Spleen (tissue), 11 donors: ENCODE measurements at regions not wholly inside any gene's neighbourhood (a gene's known extent, or its start where the extent isn't known, plus 50 kb on each side); places are given as distances from the start of the nearest gene placed in this dataset.
"Not testable (repeated sequence)": the region's sequence is repeated elsewhere in the genome, so short reads cannot be mapped to it uniquely, and the experiment has no call there.

ENCODE experiments used
- DNase-seq: peaks from one replicate; pipeline ENCODE4 v3.0.0-alpha.2; 2020
- H3K27ac ChIP-seq, 8 donors: fragments of 200-600 bp; sonication (generic) in 7 of 8; 1 replicate in 4 of 8; 2 replicates in 4 of 8; pipeline versions ENCODE4 v1.5.0 to v1.8.0; 2016 to 2021; ENCODE audit warnings: inconsistent platforms in 4 of 8, mild to moderate bottlenecking in 4 of 8, moderate library complexity in 1 of 8
- H3K27me3 ChIP-seq, 7 donors: fragments of 200-600 bp; sonication (generic) in 6 of 7; replicated peaks in 1 of 7; 1 replicate in 4 of 7; 2 replicates in 3 of 7; pipeline versions ENCODE4 v1.5.0 to v1.8.0; 2016 to 2021; ENCODE audit warnings: inconsistent platforms in 3 of 7, mild to moderate bottlenecking in 1 of 7
- H3K36me3 ChIP-seq, 6 donors: fragments of 200-600 bp; sonication (generic) in 5 of 6; 1 replicate in 4 of 6; 2 replicates in 2 of 6; pipeline versions ENCODE4 v1.5.0 to v1.8.0; 2016 to 2021; ENCODE audit warnings: inconsistent platforms in 2 of 6
- H3K4me1 ChIP-seq, 6 donors: fragments of 200-600 bp; sonication (generic) in 5 of 6; 1 replicate in 3 of 6; 2 replicates in 3 of 6; pipeline versions ENCODE4 v1.5.0 to v1.8.0; 2016 to 2021; ENCODE audit warnings: inconsistent platforms in 3 of 6
- H3K4me3 ChIP-seq, 8 donors: fragments of 200-600 bp; sonication (generic) in 7 of 8; 1 replicate in 4 of 8; 2 replicates in 4 of 8; pipeline versions ENCODE4 v1.5.0 to v1.8.0; 2016 to 2021; ENCODE audit warnings: inconsistent platforms in 4 of 8, mild to moderate bottlenecking in 4 of 8, moderate library complexity in 2 of 8
- H3K9me3 ChIP-seq, 8 donors: fragments of 200-600 bp; sonication (generic) in 7 of 8; 1 replicate in 4 of 8; 2 replicates in 4 of 8; pipeline versions ENCODE4 v1.5.0 to v1.8.0; 2016 to 2021; ENCODE audit warnings: inconsistent platforms in 4 of 8
- POLR2A ChIP-seq, 3 donors: fragments of 450-650 bp; IDR thresholded peaks; one replicate each; pipeline ENCODE4 v1.5.1; 2017; ENCODE audit warnings: antibody characterized with exemption in 3 of 3, mild to moderate bottlenecking in 1 of 3
- POLR2AphosphoS5 ChIP-seq, 3 donors: sonication (generic); formaldehyde crosslinking; IDR thresholded peaks; one replicate each; pipeline ENCODE4 v1.5.1; 2017; ENCODE audit warnings: antibody characterized with exemption in 3 of 3
- WGBS, 5 donors: extraction: QIAGEN DNeasy Blood & Tissue Kit in 3 of 5; methylation state at CpG; one replicate each; pipeline versions ENCODE4 v1.1.5 to v1.1.7; 2013 to 2018; 5-methylcytosine and 5-hydroxymethylcytosine counted together
- intact Hi-C: fragments of 100-400 bp; cut with DNase I; formaldehyde crosslinking; loops from one replicate; pipeline ENCODE4 v1.15.0; 2023; ENCODE audit warnings: low total_unique reads
- TF ChIP-seq, protein P1 (sequence below), 11 experiments: fragments of 200-600 bp in 7 of 11; fragments of 450-650 bp in 4 of 11; sonication (generic) in 4 of 11; IDR thresholded peaks in 8 of 11; conservative IDR thresholded peaks in 3 of 11; 1 replicate in 7 of 11; 2 replicates in 4 of 11; pipeline versions ENCODE4 v1.4.0 to v1.8.0; 2016 to 2021; ENCODE audit warnings: antibody characterized with exemption in 11 of 11, inconsistent platforms in 4 of 11, mild to moderate bottlenecking in 1 of 11
- donor health status: healthy with polysubstance abuse.
- donor health status: DM: no; HTN: no; CAD: no; lungs with moderate emphysema.
- donor health status: DM: no; HTN: no; CAD: no.
- donor health status: Bipolar disorder and iron deficiency.
- donor health status: healthy.
- donor health status: DM: no; HTN: no; CAD: no.
- donor health status: DM: yes; HTN: yes; CAD: no.

DNA sequence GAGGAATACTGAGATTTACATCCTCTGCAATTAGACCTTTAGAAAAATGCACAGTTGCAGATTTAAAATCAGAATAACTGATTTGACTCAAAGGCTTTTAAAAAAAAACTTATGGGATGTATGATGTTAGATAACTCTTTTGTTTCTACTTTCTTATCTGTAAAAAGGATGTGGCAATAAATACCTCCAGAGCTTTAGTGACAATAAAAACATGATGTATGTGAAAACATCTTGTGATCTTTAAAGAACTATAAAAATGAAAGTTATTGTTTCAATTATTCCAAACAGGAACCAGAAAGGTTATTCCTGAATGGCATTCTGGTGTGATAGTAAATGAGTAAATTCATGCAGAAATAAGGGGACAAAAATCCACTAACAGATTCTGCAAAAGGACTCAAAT, 2712.2 kb upstream of the PCDH20 start:
- Histone ChIP-seq H3K36me3 (no peaks in the 10 kb centered on the region), H3K9me3 (peaks cover 0 to 14% (median 0%) of the 10 kb centered on the region in 8 donors), H3K27me3 (no peaks in the 10 kb centered on the region), H3K27ac (no peak overlapping the region), H3K4me1 (no peaks in the 10 kb centered on the region), H3K4me3 (no peak overlapping the region)
- no peak for TF ChIP-seq POLR2AphosphoS5 (IDR thresholded peaks at IDR 0.05)
- TF ChIP-seq POLR2A (IDR thresholded peaks at IDR 0.05), result no peak
- TF ChIP-seq, protein P1, sequence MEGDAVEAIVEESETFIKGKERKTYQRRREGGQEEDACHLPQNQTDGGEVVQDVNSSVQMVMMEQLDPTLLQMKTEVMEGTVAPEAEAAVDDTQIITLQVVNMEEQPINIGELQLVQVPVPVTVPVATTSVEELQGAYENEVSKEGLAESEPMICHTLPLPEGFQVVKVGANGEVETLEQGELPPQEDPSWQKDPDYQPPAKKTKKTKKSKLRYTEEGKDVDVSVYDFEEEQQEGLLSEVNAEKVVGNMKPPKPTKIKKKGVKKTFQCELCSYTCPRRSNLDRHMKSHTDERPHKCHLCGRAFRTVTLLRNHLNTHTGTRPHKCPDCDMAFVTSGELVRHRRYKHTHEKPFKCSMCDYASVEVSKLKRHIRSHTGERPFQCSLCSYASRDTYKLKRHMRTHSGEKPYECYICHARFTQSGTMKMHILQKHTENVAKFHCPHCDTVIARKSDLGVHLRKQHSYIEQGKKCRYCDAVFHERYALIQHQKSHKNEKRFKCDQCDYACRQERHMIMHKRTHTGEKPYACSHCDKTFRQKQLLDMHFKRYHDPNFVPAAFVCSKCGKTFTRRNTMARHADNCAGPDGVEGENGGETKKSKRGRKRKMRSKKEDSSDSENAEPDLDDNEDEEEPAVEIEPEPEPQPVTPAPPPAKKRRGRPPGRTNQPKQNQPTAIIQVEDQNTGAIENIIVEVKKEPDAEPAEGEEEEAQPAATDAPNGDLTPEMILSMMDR (IDR thresholded peaks at IDR 0.05 in 8 of 11, conservative IDR thresholded peaks at IDR 0.05 in 3 of 11), result no peak
- no peak for DNase-seq
- intact Hi-C loops, result no loop called here

DNA sequence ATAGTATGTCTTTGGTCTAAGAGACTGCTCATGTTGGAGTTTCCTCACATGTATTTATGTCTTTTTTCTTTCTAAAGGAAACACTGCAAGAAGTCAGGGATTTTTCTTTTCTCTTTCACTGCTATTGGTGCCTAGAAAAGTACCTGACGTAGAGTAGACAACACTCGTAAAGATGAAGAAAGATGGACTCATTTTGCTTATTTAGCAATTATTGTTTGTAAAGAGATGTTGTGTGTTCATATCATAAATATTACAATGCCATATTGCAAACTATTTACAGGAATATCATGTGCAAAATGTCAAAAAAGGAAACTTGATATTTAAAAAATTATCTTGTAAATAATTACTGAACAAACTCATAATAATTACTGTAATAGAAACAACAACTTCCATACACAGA, 2711.5 kb upstream of the PCDH20 start:
- Histone ChIP-seq H3K4me3 (no peak overlapping the region), H3K9me3 (peaks cover 0 to 13% (median 0%) of the 10 kb centered on the region in 8 donors), H3K27me3 (no peaks in the 10 kb centered on the region), H3K27ac (no peak overlapping the region), H3K4me1 (no peaks in the 10 kb centered on the region), H3K36me3 (no peaks in the 10 kb centered on the region)
- intact Hi-C loops, result no loop called here
- DNase-seq, result no peak
- 82 to 92% (median 87%) methylated on average over 2 of the region's 2 CpGs for WGBS, 5 donors
- TF ChIP-seq POLR2AphosphoS5 (IDR thresholded peaks at IDR 0.05), result no peak
- TF ChIP-seq POLR2A (IDR thresholded peaks at IDR 0.05), result no peak

DNA sequence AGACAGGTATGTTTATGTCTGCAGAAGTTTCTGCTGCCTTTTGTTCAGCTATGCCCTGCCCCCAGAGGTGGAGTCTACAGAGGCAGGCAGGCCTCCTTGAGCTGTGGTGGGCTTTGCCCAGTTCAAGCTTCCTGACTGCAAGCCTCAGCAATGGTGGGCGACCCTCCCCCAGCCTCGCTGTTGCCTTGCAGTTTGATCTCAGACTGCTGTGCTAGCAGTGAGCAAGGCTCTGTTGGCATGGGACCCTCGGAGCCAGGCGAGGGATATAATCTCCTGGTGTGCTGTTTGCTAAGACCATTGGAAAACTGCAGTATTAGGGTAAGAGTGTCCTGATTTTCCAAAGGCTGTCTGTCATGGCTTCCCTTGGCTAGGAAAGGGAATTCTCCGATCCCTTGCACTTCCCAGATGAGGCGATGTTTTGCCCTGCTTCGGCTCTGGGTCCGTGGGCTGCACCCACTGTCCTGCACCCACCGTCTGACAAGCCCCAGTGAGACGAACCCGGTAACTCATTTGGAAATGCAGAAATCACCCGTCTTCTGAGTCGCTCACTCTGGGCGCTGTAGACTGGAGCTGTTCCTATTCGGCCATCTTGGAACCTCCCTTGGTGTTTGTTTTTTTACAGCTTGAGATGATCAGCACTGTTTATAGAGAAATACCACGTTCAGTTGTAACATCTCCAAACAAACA, 2705.5 kb upstream of the PCDH20 start:
- H3K9me3 ChIP-seq, result peaks cover 0 to 54% (median 31%) of the 10 kb centered on the region in 8 donors
- peak; percentile 58 for DNase-seq
- H3K27me3 ChIP-seq, H3K27ac ChIP-seq, intact Hi-C loops, H3K36me3 ChIP-seq, H3K4me1 ChIP-seq, H3K4me3 ChIP-seq: not testable (repeated sequence)
- WGBS, 5 donors, result 89 to 98% (median 91%) methylated on average over 16 of the region's 16 CpGs

DNA sequence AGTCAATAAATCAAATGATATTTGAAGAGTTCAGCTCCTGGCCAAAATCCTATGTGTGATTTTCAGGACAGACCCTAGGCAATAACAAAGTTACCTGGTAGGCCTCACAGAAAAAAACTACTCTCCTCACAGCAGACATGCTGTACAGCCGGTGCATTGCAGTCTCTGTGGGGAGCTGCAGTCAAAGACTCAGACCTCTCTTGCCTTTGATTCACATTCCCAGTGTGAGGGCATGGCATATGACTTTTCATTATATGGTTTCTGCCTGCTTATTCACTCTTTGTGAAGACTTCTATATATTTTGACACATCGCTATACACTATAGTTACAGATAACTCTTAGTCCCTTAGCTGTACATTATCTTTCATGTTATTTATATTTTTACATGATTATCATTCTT, 2684.3 kb upstream of the PCDH20 start:
- Histone ChIP-seq H3K4me1 (no peaks in the 10 kb centered on the region), H3K4me3 (no peak overlapping the region), H3K27ac (no peak overlapping the region), H3K9me3 (peaks cover 0 to 14% (median 0%) of the 10 kb centered on the region in 8 donors), H3K27me3 (no peaks in the 10 kb centered on the region), H3K36me3 (no peaks in the 10 kb centered on the region)
- no peak for DNase-seq
- 80 to 94% (median 90%) methylated on average over 2 of the region's 2 CpGs for WGBS, 5 donors
- intact Hi-C loops, result no loop called here
- TF ChIP-seq POLR2AphosphoS5 (IDR thresholded peaks at IDR 0.05), result no peak

DNA sequence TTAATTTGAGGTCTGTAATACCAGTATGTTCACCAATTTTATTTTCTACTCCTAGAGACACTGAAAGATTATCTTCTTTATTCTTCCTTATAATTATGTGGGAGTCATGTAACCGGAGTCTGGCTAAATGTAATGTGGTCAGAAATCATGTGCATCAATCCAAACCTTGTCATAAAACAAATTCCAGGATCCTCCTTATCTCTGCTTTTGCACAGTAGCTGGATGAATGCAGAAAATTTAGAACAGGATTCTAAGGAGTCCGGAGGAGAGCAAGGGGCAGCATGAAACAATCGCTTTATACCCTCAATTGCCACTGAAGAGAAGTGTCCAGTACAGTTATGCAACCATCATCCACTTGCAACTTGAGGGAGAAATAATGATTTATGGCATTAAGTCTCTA, 2674.7 kb upstream of the PCDH20 start:
- H3K27ac ChIP-seq, result no peak overlapping the region
- no peak overlapping the region for H3K4me3 ChIP-seq
- WGBS, 5 donors, result 75 to 82% (median 81%) methylated on average over 3 of the region's 3 CpGs
- H3K27me3 ChIP-seq, result no peaks in the 10 kb centered on the region
- no peak for DNase-seq
- H3K9me3 ChIP-seq, result peaks cover 0 to 11% (median 0%) of the 10 kb centered on the region in 8 donors
- H3K36me3 ChIP-seq, result no peaks in the 10 kb centered on the region
- no peak for TF ChIP-seq POLR2AphosphoS5 (IDR thresholded peaks at IDR 0.05)
- TF ChIP-seq POLR2A (IDR thresholded peaks at IDR 0.05), result no peak
- TF ChIP-seq, protein P1 (IDR thresholded peaks at IDR 0.05 in 8 of 11, conservative IDR thresholded peaks at IDR 0.05 in 3 of 11), result no peak
- H3K4me1 ChIP-seq, result no peaks in the 10 kb centered on the region
- intact Hi-C loops, result no loop called here

DNA sequence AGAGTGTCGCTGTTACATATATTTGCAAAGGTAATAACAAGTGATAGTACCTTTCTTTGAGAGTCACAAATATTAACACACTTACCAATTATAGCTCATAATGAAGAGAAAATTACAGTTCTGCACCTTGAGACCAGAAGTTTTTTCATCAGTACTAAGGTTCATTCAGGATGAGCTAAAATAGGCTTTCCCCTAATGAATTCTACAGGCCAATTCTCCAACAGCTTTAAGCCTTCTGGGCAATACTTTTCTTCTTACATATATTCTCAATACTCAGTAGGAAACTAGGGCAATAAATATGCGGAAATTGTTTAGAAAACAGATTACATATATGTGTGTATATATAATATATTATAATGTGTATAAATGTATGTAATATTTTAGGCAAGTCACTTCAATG, 2672.8 kb upstream of the PCDH20 start:
- no peaks in the 10 kb centered on the region for H3K36me3 ChIP-seq
- no peaks in the 10 kb centered on the region for H3K4me1 ChIP-seq
- H3K9me3 ChIP-seq, result peaks cover 0 to 5% (median 0%) of the 10 kb centered on the region in 8 donors
- no peak for TF ChIP-seq POLR2AphosphoS5 (IDR thresholded peaks at IDR 0.05)
- no peak for TF ChIP-seq POLR2A (IDR thresholded peaks at IDR 0.05)
- TF ChIP-seq, protein P1 (IDR thresholded peaks at IDR 0.05 in 8 of 11, conservative IDR thresholded peaks at IDR 0.05 in 3 of 11), result no peak
- H3K27ac ChIP-seq, result no peak overlapping the region
- no peak for DNase-seq
- 81 to 96% (median 85%) methylated on average over 2 of the region's 2 CpGs for WGBS, 5 donors
- H3K4me3 ChIP-seq, result no peak overlapping the region
- intact Hi-C loops, result no loop called here
- no peaks in the 10 kb centered on the region for H3K27me3 ChIP-seq
